ENCODE measurements at regions not wholly inside any gene's neighbourhood (a gene's known extent, or its start where the extent isn't known, plus 50 kb on each side); places are given as distances from the start of the nearest gene placed in this dataset.

DNA sequence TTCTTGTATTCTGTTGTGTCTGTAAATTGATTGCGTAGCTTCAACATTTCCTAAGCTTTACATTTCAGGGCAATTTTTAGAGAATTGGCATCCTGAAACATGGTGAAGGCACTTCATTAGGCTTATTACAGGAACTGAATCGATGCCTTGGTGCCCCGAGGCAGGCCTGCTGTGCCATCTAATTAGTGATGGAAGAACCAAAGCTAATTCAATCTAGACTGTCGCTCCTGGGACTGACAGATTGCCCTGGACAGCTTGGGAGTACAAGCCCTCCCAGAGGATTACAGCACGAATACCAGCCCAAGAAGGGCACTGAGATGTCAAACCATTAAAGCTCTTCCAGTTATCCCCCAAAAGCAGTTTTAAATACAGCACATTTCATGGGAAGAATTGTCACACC, 243.2 kb upstream of the ZC3H12C start:
- no peak overlapping the region for H3K9ac ChIP-seq (ENCODE audit: insufficient read depth, low read depth, low read length)
- H3K27ac ChIP-seq (ENCODE audit: extremely low read length, insufficient read depth, low read length) = no peak overlapping the region
- ChIA-PET POLR2A (no interaction called here), CTCF (ENCODE audit: low intra/inter-chr PET ratio, low total read pairs) (no interaction called here)
- no peak overlapping the region for H3K4me3 ChIP-seq (replicated peaks in 1 of 3; ENCODE audit: insufficient read depth in 1 of 3, low read depth in 2 of 3, low read length in 3 of 3)
- no peaks in the 10 kb centered on the region for H4K20me1 ChIP-seq (ENCODE audit: insufficient read depth, low read length)
- no peaks in the 10 kb centered on the region for H3K36me3 ChIP-seq (replicated peaks in 1 of 2; ENCODE audit: control insufficient read depth in 1 of 2, insufficient read depth in 2 of 2, low read length in 2 of 2)
- no peak for DNase-seq (ENCODE audit: low spot score)
- in situ Hi-C loops (cut with HindIII; ENCODE audit: extremely low pct_ligation_motif_present, low pct_unique_long_range_greater_than_20kb) = no loop called here
- H3K9me3 ChIP-seq (ENCODE audit: low read length) = no peaks in the 10 kb centered on the region
- no TSS peak for BruUV-seq (replicated peaks)
- no peak for ATAC-seq
- no peaks in the 10 kb centered on the region for H3K27me3 ChIP-seq (ENCODE audit: control insufficient read depth in 1 of 2, insufficient read depth in 2 of 2, low read length in 2 of 2)
- H2AFZ ChIP-seq (ENCODE audit: low read length) = no peak overlapping the region
- no peaks in the 10 kb centered on the region for H3K79me2 ChIP-seq (ENCODE audit: insufficient read depth, low read length)
- no peak for FAIRE-seq
- no peaks in the 10 kb centered on the region for H3K4me1 ChIP-seq (ENCODE audit: insufficient read depth, low read length)
- 16% methylated on average over 5 of the region's 5 CpGs for WGBS (ENCODE audit: low lambda C conversion rate)
- H3K4me2 ChIP-seq (ENCODE audit: low read depth, low read length) = no peak overlapping the region
- intact Hi-C loops (cut with micrococcal nuclease; ENCODE audit: unreplicated experiment) = no loop called here
- TF ChIP-seq ZNF496 (CRISPR knock-in tag; IDR thresholded peaks at IDR 0.05; ENCODE audit: insufficient replicate concordance) = no peak
- no peak for TF ChIP-seq ZNF570 (CRISPR knock-in tag; IDR thresholded peaks at IDR 0.05; ENCODE audit: borderline replicate concordance)
- TF ChIP-seq ZNF510 (CRISPR knock-in tag; IDR thresholded peaks at IDR 0.05; ENCODE audit: low read depth) = no peak
- TF ChIP-seq NKX3-1 (CRISPR knock-in tag; IDR thresholded peaks at IDR 0.05) = no peak
- TF ChIP-seq MBD4 (IDR thresholded peaks at IDR 0.05; ENCODE audit: borderline replicate concordance, low read length) = no peak
- TF ChIP-seq ZBTB20 (CRISPR knock-in tag; IDR thresholded peaks at IDR 0.05; ENCODE audit: borderline replicate concordance, low read depth) = no peak
- TF ChIP-seq EED (CRISPR knock-in tag; IDR thresholded peaks at IDR 0.05) = no peak
- TF ChIP-seq ONECUT2 (CRISPR knock-in tag; IDR thresholded peaks at IDR 0.05) = no peak
- TF ChIP-seq DR1 (CRISPR knock-in tag; IDR thresholded peaks at IDR 0.05) = no peak
- TF ChIP-seq, protein P1, sequence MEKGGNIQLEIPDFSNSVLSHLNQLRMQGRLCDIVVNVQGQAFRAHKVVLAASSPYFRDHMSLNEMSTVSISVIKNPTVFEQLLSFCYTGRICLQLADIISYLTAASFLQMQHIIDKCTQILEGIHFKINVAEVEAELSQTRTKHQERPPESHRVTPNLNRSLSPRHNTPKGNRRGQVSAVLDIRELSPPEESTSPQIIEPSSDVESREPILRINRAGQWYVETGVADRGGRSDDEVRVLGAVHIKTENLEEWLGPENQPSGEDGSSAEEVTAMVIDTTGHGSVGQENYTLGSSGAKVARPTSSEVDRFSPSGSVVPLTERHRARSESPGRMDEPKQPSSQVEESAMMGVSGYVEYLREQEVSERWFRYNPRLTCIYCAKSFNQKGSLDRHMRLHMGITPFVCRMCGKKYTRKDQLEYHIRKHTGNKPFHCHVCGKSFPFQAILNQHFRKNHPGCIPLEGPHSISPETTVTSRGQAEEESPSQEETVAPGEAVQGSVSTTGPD (CRISPR knock-in tag; IDR thresholded peaks at IDR 0.05) = no peak
- no peak for TF ChIP-seq ZNF292 (CRISPR knock-in tag; IDR thresholded peaks at IDR 0.05; ENCODE audit: borderline replicate concordance, low read depth)

Measured in HepG2 (cell line).